ENCODE measurements at regions not wholly inside any gene's neighbourhood (a gene's known extent, or its start where the extent isn't known, plus 50 kb on each side); places are given as distances from the start of the nearest gene placed in this dataset.

DNA sequence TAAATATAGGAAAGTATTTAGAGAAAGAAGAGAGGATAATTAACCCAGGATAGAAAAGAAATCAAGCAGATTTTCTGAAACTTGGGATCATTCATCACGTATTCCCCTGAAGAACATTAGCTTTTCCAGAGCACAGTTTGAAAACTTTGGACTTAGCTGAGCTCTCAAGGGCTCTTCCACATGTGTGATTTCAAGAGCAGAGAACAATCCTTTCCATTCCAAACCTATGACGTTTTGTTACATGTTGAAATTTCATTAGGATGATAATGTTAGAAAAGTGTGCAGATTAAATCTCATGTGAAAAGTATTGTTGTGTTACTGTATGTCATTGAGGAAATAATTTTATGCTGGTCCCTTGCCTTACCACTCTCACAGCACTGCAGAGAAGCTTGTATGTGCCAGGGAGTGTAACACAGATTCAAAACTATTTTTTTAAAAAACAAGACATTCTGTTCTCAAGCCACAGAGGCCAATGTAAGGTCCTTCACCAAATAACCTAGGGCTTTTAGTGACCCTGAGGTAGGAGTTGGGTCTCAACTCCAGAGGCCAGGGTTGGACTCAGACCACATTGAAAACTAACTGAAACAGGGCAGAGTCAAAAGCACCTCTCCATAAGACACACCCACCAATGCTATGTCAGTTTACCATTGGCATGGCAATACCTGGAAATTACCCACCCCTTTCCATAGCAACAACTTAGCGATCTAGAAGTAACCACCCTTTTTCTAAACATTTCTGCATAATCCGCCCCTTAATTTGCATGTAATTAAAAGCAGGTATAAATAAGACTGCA lies 141.3 kb downstream of the ANXA5 start:
- TF ChIP-seq, protein P1, sequence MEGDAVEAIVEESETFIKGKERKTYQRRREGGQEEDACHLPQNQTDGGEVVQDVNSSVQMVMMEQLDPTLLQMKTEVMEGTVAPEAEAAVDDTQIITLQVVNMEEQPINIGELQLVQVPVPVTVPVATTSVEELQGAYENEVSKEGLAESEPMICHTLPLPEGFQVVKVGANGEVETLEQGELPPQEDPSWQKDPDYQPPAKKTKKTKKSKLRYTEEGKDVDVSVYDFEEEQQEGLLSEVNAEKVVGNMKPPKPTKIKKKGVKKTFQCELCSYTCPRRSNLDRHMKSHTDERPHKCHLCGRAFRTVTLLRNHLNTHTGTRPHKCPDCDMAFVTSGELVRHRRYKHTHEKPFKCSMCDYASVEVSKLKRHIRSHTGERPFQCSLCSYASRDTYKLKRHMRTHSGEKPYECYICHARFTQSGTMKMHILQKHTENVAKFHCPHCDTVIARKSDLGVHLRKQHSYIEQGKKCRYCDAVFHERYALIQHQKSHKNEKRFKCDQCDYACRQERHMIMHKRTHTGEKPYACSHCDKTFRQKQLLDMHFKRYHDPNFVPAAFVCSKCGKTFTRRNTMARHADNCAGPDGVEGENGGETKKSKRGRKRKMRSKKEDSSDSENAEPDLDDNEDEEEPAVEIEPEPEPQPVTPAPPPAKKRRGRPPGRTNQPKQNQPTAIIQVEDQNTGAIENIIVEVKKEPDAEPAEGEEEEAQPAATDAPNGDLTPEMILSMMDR (conservative IDR thresholded peaks at IDR 0.05 in 1 of 2, IDR thresholded peaks at IDR 0.05 in 1 of 2; ENCODE audit: extremely low read depth in 1 of 2, insufficient read depth in 1 of 2, low read depth in 1 of 2, low read length in 2 of 2), result no peak
- no peak for TF ChIP-seq EZH2 (IDR thresholded peaks at IDR 0.05; ENCODE audit: borderline replicate concordance, low read length)
